HUES48 (cell line): ENCODE measurements at regions not wholly inside any gene's neighbourhood (a gene's known extent, or its start where the extent isn't known, plus 50 kb on each side); places are given as distances from the start of the nearest gene placed in this dataset.

Source experiments
- H3K27ac ChIP-seq: one replicate; pipeline ENCODE4 v1.7.0; 2013; ENCODE audit warnings: low read depth, low read length, inconsistent platforms
- H3K27me3 ChIP-seq: 2 replicates; pipeline ENCODE4 v1.6.1; 2013; ENCODE audit warnings: mild to moderate bottlenecking, low read length; ENCODE audit not compliant: control insufficient read depth, insufficient read depth
- H3K36me3 ChIP-seq: 2 replicates; pipeline ENCODE4 v1.6.1; 2013; ENCODE audit warnings: low read length; ENCODE audit not compliant: control insufficient read depth, insufficient read depth
- H3K4me1 ChIP-seq: 2 replicates; pipeline ENCODE4 v1.6.1; 2013; ENCODE audit warnings: mild to moderate bottlenecking, low read length; ENCODE audit not compliant: control insufficient read depth, insufficient read depth
- H3K4me3 ChIP-seq: 2 replicates; pipeline ENCODE4 v1.5.1; 2013; ENCODE audit warnings: mild to moderate bottlenecking, low read depth, low read length
- H3K9ac ChIP-seq: 2 replicates; pipeline ENCODE4 v1.6.1; 2013; ENCODE audit warnings: mild to moderate bottlenecking, low read depth, low read length, moderate library complexity
- H3K9me3 ChIP-seq: 2 replicates; pipeline ENCODE4 v1.6.1; 2013; ENCODE audit warnings: low read length; ENCODE audit not compliant: control insufficient read depth, insufficient read depth

DNA sequence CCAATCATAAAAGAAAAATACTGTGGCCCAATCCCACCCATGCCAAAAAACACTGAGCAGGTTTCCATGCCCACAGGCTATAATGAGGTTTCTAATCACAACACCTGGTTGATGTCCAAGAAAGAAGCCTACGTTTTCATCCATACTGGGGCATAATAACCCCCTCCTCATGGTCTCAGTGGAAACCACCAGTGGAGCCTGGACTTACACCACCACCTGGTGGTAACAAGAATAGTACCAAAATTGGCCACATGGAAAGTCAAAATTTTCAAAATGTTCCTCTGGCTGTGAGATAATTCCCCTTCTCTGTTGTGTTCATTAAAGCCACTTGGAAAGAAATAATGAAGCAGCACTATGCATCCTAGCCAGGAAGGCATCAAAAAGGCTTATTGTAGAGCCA, 687.3 kb upstream of the ST8SIA4 start:
- Histone ChIP-seq H3K36me3 (no peaks in the 10 kb centered on the region), H3K9ac (no peak overlapping the region), H3K4me3 (no peak overlapping the region), H3K4me1 (no peaks in the 10 kb centered on the region), H3K27me3 (no peaks in the 10 kb centered on the region), H3K9me3 (no peaks in the 10 kb centered on the region), H3K27ac (no peak overlapping the region)

DNA sequence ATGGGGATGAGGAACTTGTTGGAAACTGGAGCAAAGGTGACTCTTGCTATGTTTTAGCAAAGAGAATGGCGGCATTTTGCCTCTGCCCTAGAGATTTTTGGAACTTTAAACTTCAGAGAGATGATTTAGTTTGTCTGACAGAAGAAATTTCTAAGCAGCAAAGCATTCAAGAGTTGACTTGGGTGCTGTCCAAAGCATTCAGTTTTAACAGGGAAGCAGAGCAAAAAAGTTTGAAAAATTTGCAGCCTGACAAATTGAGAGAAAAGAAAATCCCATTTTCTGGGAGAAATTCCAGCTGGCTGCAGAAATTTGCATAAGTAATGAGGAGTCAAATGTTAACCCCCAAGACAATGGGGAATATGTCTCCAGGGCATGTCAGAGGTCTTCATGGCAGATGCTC, 682.3 kb upstream of the ST8SIA4 start:
- Histone ChIP-seq H3K4me1 (no peaks in the 10 kb centered on the region), H3K4me3 (no peak overlapping the region), H3K9me3 (no peaks in the 10 kb centered on the region), H3K27me3 (no peaks in the 10 kb centered on the region), H3K36me3 (no peaks in the 10 kb centered on the region), H3K27ac (no peak overlapping the region), H3K9ac (no peak overlapping the region)

DNA sequence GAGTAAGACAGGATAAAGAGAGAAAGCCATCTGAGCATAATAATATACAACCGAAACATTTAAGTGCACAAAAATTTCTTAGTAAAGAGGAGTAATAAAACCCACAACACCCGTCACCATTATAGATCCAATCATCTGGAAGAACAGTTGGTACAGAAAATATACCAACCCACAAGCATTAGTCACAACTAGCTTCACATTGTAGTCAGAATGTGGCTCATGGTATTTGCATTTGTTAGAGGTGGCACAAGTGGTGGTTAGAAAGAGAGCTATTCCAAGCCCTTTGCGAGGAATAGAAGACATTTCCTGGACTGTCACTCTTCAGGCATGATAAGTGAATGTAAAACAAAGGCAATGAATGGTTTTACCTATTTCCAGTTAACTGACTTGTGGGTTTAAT, 677.5 kb upstream of the ST8SIA4 start:
- Histone ChIP-seq H3K27ac (no peak overlapping the region), H3K4me1 (no peaks in the 10 kb centered on the region), H3K36me3 (no peaks in the 10 kb centered on the region), H3K27me3 (no peaks in the 10 kb centered on the region), H3K9ac (no peak overlapping the region), H3K4me3 (no peak overlapping the region), H3K9me3 (no peaks in the 10 kb centered on the region)

DNA sequence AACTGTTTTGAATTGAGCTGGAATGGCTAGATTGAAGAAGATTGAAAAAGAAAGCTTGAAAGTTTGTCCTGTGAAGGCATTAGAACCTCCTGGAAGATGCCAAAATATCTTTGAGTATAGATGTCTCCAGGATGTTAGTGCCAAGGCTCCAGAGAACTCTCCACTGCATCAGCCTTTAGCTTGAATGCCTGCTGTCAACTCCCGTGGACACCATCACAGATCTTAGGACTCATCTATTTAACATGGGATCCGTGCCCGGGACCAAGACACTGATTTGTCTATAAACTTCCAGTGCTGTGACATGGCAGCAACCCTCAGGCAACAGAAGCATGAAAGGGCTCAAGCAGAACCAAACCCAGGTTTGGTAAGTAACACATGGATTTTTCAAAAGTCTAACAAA, 670.9 kb upstream of the ST8SIA4 start:
- Histone ChIP-seq H3K9ac (no peak overlapping the region), H3K9me3 (no peaks in the 10 kb centered on the region), H3K4me1 (no peaks in the 10 kb centered on the region), H3K4me3 (no peak overlapping the region), H3K27me3 (no peaks in the 10 kb centered on the region), H3K27ac (no peak overlapping the region), H3K36me3 (no peaks in the 10 kb centered on the region)

DNA sequence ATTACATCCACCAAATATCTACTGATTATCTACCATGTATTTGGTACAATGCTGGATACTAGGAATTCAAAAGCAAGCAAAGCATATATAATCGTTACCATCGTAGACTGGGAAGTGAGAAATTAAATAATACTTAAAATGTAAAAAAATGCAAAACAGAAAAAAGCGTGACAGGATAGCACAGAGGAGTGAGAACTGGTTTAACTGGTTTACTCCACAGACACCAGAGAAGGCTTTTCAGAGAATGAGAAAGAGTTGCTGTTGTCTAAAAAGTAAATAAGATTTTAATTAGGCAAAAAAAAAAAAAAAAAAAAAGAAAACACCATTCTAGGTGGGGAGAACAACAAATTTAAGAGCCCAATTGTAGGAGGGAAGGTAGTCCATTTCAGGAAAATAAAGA, 657.9 kb upstream of the ST8SIA4 start:
- Histone ChIP-seq H3K4me3 (0 out of 2 replicates have a peak overlapping the region, but pooled peaks have one; percentile 14), H3K27ac (no peak overlapping the region), H3K27me3 (no peaks in the 10 kb centered on the region), H3K4me1 (peaks cover 10% of the 10 kb centered on the region), H3K9me3 (no peaks in the 10 kb centered on the region), H3K36me3 (no peaks in the 10 kb centered on the region), H3K9ac (no peak overlapping the region)

DNA sequence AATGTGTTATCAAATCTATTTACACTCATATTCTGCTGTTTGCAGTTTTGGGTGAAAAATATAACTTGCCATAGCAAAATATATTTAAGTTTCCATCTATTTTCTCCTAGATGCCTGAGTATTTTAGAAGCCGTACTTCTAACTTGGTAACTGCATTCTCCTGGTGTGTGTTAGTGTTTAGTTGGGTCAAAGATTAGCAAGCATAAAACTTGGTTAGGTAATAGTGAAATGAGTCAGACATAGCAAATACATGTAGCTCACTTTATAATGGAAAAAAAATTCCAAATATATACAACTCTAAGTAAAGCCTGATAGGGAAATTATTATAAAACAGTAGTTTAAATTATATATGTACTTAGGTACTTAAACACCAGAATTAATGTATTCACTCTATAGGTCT, 640.7 kb upstream of the ST8SIA4 start:
- H3K4me3 ChIP-seq: no peak overlapping the region
- no peak overlapping the region for H3K27ac ChIP-seq
- no peaks in the 10 kb centered on the region for H3K27me3 ChIP-seq
- no peaks in the 10 kb centered on the region for H3K9me3 ChIP-seq
- no peaks in the 10 kb centered on the region for H3K4me1 ChIP-seq
- H3K9ac ChIP-seq: no peak overlapping the region
- H3K36me3 ChIP-seq: no peaks in the 10 kb centered on the region

DNA sequence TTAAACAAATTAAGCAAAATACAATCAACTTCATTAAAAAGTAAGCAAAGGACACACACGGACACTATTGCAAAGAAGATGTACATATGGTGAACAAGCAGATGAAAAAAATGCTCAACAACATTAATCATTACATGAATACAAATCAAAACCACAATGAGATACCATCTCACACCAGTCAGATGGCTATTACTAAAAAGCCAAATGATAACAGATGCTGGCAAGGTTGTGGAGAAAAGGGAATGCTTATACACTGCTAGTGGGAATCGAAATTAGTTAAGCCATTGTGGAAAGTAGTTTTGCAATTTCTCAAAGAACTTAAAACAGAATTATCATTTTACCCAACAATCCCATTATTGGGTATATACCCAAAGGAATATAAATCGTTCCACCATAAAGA, 636.2 kb upstream of the ST8SIA4 start:
- no peaks in the 10 kb centered on the region for H3K36me3 ChIP-seq
- no peaks in the 10 kb centered on the region for H3K4me1 ChIP-seq

DNA sequence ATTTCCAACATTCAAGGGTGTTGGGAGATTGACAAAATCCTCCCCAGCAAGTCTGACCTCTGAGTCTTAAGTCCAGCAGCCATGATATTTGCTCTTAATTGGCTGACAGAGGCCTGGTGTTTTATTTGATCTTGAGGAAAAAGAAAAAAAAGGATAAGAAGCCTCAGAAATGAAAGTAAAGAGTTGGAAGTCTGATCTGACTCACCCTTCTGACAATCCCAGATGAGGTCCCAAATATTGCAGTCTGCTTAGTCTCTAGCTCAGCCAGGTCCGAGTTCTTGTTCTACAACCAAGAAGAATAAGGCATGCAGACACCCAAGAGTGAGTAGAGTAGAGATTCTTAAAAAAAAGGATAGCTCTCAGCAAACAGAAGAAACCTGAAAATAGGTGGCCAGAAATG, 632.5 kb upstream of the ST8SIA4 start:
- H3K27ac ChIP-seq: no peak overlapping the region
- H3K27me3 ChIP-seq: no peaks in the 10 kb centered on the region
- no peak overlapping the region for H3K4me3 ChIP-seq
- peaks cover 4% of the 10 kb centered on the region; the same call in 1 of the 2 replicates for H3K4me1 ChIP-seq
- no peak overlapping the region for H3K9ac ChIP-seq
- H3K36me3 ChIP-seq: no peaks in the 10 kb centered on the region
- H3K9me3 ChIP-seq: no peaks in the 10 kb centered on the region

More for the DNA sequence above, 636.2 kb upstream of the ST8SIA4 start:
- Histone ChIP-seq H3K4me3 (no peak overlapping the region), H3K27me3 (no peaks in the 10 kb centered on the region), H3K27ac (no peak overlapping the region), H3K9ac (no peak overlapping the region), H3K9me3 (no peaks in the 10 kb centered on the region)

DNA sequence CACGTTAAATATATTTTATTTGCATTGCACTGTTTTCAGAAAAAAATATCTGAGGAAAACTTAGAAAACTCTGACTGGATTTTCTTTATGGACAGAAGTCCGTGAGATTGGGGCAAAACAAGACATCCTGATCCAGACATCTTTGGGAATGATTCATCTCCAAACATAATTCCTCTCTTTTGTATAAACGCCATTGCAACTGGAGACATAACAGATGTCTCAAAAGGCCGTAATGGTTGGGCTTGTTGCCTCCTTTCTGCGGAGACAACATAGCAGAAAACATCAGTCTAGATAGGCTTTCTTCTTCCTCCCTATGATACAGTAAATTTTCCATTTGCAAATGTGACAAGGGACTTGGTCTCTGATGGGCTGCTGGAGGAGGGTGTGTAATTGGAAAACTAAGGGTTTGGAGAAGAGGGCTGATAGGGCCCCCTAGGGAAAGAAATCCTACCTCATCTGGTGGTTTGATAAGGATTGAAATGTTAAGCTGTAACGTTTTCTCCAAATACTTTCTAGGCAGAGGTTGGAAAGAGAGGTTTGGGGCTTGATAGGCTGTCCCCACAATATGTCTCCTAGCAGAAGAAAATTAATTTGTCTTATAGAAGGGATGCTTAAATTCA, 631.5 kb upstream of the ST8SIA4 start:
- Histone ChIP-seq H3K9ac (no peak overlapping the region), H3K4me3 (no peak overlapping the region), H3K4me1 (peaks cover 4% of the 10 kb centered on the region; the same call in 1 of the 2 replicates), H3K27ac (no peak overlapping the region), H3K9me3 (no peaks in the 10 kb centered on the region), H3K36me3 (no peaks in the 10 kb centered on the region), H3K27me3 (no peaks in the 10 kb centered on the region)

DNA sequence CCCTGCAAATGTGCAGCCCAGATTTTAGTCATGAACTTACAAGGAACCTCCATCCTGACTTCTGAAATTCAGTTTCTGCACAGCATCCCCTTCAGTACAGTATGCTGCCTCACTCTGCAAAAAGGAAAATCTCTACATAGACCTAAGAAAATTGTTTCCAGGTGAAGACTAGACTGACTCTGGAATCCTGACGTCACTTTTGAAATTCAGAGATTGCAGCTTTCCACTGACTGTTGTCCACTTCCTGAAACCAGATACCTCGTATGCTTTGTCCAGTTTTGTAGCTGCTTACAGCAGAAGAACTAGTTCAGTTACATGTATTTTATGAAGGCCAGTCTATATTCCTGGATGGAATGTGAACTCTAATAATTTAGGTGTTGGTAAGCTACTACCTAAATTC, 629.3 kb upstream of the ST8SIA4 start:
- Histone ChIP-seq H3K4me3 (no peak overlapping the region), H3K4me1 (peaks cover 4% of the 10 kb centered on the region; the same call in 1 of the 2 replicates), H3K9ac (no peak overlapping the region), H3K27ac (no peak overlapping the region), H3K9me3 (0 out of 2 replicates have a peak, but pooled peaks cover 4% of the 10 kb centered on the region), H3K27me3 (no peaks in the 10 kb centered on the region), H3K36me3 (no peaks in the 10 kb centered on the region)

DNA sequence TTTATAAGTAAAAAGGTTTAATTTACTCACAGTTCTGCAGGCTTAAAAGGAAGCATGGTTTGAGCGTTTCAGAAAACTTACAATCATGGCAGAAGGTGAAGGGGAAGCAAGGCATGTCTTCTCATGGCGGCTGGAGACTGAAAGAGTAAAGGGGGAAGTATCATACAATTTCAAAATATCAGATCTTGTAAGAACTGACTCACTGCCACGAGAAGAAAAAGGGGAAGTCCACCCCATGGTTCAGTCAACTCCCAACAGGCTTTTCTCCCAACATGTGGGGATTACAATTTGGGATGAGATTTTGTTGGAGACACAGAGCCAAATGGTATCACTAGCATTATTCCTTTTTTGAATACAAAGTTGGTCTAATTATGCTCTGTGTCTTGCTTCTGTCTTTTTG, 627.9 kb upstream of the ST8SIA4 start:
- H3K9me3 ChIP-seq: 0 out of 2 replicates have a peak, but pooled peaks cover 4% of the 10 kb centered on the region
- no peaks in the 10 kb centered on the region for H3K27me3 ChIP-seq
- no peak overlapping the region for H3K4me3 ChIP-seq
- no peak overlapping the region for H3K9ac ChIP-seq
- H3K4me1 ChIP-seq: peaks cover 4% of the 10 kb centered on the region; the same call in 1 of the 2 replicates
- no peaks in the 10 kb centered on the region for H3K36me3 ChIP-seq
- H3K27ac ChIP-seq: no peak overlapping the region
